Activated CD8-positive, alpha-beta memory T cell treated with anti-CD3 and anti-CD28 coated beads for 48 hours (primary cell): ENCODE measurements at regions not wholly inside any gene's neighbourhood (a gene's known extent, or its start where the extent isn't known, plus 50 kb on each side); places are given as distances from the start of the nearest gene placed in this dataset.

Source experiments
- DNase-seq, 3 experiments: peaks; one replicate each; pipeline ENCODE4 v3.0.0-alpha.2; 2020; ENCODE audit warnings: low read depth in 2 of 3, low spot score in 2 of 3

DNA sequence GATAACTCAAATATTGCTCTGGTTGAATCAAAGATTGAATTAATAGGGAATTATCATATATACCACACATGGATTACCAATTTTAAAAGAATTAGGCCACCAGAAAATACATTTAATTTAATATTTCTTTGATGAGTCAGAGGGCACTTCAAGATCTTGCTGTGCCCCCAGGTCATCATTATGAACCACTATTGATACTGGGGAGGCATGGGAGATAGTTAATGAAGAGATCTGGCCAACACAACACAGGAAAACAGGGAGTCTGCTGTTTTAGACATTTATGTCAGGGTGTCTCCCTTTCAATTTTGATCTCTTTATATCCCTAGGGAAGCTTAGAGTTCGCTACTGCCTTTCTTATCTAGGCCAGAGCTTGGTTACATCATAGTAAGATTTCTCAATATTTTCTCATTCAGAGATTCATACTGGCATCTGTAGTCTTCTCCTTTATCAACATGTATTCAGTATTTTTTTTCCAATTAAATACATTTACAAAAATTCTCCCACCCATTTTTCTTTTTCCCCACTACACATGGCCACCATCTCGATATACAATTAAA is 158.3 kb upstream of the ZFHX3 start:
- DNase-seq = no peak

- no peak for DNase-seq
Observed at GRCh38 chr16:73205153-73205886, 157.4 kb upstream of the ZFHX3 start.

- no peak for DNase-seq
Observed at GRCh38 chr16:73204359-73205152, 156.6 kb upstream of the ZFHX3 start.

GRCh38 chr16:73202161-73202729 is 154.3 kb upstream of the ZFHX3 start:
- no peak for DNase-seq

- DNase-seq = no peak
Observed at GRCh38 chr16:73199214-73199613, 151.3 kb upstream of the ZFHX3 start.

- no peak for DNase-seq
Observed at GRCh38 chr16:73198481-73198880, 150.6 kb upstream of the ZFHX3 start.

DNA sequence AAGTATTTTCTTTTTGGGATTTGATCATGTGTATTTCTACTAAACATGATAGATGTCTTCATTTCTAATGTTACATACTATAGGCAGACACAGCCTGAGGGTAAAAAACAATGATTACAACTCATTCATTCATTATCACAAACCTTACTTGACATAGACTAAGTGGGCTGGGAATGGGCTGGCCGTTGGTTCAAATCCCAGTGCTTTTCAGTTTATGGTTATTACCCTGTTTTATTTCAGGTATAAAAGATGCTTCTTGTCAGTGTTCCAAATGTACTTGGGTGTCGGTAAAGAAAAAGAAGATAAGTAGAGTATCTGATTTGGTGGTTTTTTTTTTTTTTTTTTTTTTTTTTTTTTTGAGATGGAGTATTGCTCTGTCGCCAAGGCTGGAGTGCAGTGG is 149.7 kb upstream of the ZFHX3 start:
- no peak for DNase-seq

DNA sequence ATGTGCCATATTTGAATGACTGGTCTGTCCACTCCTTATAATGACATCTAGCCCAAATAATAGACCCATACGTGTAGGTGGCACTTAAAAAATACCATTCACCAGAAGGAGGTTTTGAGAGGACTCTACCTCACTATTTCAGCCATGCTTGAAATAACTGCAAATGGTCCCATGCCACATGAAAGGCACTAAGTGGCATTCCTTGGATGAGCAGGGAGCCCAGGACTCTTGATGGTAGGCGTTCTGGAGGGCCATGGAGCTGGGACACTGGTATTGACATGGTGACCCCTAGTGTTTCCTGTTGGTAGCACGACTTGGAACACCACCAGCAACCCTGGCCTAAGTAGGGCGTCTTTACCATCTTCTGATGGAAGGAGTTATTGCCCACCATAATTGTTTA is 148.7 kb upstream of the ZFHX3 start:
- peak in 1 of 3 experiments; percentile 1 for DNase-seq

DNA sequence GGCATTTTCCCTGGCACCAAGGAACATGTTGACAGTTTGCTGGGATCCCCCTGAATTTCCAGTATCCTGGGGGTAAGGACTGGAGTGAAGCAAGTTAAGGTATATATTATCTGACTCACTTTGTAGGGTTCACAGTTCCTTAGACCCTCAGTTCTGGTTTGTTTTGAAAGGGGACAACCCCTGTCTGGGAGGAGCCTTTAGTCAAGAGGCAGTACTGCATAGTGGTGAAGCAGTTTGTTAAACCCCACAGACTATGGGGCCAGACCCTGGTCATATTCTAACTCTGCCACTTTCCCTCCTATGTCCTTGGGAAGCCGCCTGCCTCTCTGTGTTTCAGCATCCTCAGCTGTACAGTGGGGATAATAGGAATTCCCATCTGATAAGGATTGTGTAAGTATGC is 145.5 kb upstream of the ZFHX3 start:
- DNase-seq = no peak

GRCh38 chr16:73192232-73192894 is 144.4 kb upstream of the ZFHX3 start:
- DNase-seq = no peak

DNA sequence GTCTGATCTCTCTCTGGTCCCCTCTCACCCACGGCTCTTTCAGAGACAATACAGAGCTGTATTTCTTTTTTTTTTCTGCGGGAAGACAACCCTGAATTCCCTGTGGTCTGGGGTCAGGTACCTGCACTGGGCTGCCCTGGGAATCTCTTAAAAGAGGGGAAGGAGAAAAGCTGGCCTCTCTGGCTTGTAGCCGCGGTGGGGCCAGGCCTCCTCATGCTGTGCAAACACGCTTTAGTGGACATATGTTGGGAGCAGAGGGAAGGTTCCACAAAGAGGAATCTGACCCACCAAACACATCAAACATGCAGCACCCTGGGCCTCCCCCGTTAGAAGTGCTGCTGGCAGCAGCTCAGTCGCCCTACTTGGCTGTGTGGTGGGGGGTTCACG is 143.7 kb upstream of the ZFHX3 start:
- no peak for DNase-seq

DNA sequence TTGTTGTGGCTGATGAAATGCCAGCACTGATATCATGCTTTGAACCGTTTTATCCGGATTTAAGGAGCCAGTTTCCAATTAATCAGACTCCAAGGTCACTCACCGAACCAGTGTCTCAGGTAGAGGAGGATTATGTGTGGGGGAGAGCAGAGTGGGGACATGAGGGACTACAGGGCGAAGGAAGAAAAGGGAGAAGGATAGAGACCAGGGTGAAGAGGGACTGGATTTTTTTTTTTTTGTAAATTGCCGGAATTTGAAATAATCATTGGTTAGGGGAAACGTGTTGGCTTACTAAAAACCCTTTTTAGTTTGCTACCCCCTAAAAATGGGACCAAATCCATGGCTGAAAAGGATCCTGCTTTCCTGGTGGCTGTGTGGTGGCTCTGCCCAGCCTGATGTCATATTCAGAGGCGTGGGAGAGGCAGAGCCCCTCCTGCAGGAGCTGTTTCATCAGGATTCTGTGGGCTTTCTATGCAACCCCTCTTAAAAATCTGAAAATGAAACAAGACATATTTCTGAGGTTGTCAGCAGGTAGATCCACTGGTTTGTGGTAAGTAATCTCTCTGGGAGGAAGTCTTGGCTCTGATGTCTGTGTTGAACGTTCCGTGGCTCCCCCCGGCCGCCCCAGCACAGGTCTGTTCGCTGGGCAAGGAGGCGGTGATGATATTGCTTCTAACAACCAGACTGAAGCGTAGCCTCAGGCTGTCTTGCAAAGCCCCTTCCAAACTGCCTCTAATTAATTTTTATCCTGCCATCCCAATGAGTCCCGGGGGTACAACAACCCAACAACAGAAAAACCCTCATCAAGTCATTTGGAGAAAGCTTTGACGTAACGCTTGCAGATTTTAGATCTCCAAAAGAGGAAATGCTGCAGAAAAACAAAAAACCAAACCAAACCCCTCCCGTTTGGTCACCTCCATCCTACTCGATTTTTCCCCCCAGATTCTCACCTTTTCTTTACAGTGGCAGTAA is 143.0 kb upstream of the ZFHX3 start:
- DNase-seq = no peak

GRCh38 chr16:73190256-73190655 is 142.3 kb upstream of the ZFHX3 start:
- no peak for DNase-seq

GRCh38 chr16:73189136-73189535 is 141.2 kb upstream of the ZFHX3 start:
- no peak for DNase-seq

GRCh38 chr16:73186752-73187601 is 139.0 kb upstream of the ZFHX3 start:
- DNase-seq = no peak

- DNase-seq = no peak
Observed at GRCh38 chr16:73185737-73186136, 137.8 kb upstream of the ZFHX3 start.

GRCh38 chr16:73183611-73184092 is 135.7 kb upstream of the ZFHX3 start:
- no peak for DNase-seq

GRCh38 chr16:73179705-73180331 is 131.9 kb upstream of the ZFHX3 start:
- no peak for DNase-seq
